ENCODE measurements at regions not wholly inside any gene's neighbourhood (a gene's known extent, or its start where the extent isn't known, plus 50 kb on each side); places are given as distances from the start of the nearest gene placed in this dataset.

- Histone ChIP-seq H3K4me3 (ENCODE audit: low read length in 3 of 3) (no peak overlapping the region), H3K36me3 (ENCODE audit: control insufficient read depth in 3 of 3, insufficient read depth in 3 of 3, low read length in 3 of 3) (no peaks in the 10 kb centered on the region), H3K27ac (ENCODE audit: low read depth, low read length) (no peak overlapping the region), H3K9ac (ENCODE audit: low read depth in 1 of 3, low read length in 3 of 3) (no peak overlapping the region), H3K4me1 (ENCODE audit: control insufficient read depth in 3 of 3, insufficient read depth in 3 of 3, low read length in 3 of 3) (peaks cover 0 to 4% (median 0%) of the 10 kb centered on the region in 3 donors), H3K9me3 (ENCODE audit: control insufficient read depth in 3 of 3, low read length in 3 of 3) (no peaks in the 10 kb centered on the region), H3K27me3 (ENCODE audit: control insufficient read depth in 3 of 3, insufficient read depth in 3 of 3, low read length in 3 of 3) (peaks cover 0 to 2% (median 0%) of the 10 kb centered on the region in 3 donors)
Measured at GRCh38 chr1:14517841-14518180, 80.7 kb upstream of the KAZN start.

DNA sequence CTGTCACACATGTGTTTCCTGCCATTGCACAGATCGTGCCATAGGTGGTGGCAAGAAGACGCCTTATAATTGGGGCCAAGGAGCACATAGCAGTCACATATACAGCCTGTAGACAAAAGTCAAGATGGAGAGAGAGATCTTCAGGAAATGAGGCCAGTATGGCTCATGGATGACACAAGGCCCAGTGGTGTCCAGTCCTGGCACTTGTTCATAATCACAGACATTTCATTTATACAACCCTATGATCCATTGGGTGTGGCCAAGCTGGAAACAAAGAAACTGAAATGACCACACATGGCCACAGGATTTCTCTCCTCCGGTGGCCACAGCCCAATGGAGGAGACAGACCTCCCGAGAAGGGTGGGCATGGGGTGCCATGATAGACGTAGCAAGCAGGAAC lies 78.5 kb upstream of the KAZN start:
- Histone ChIP-seq H3K27me3 (ENCODE audit: control insufficient read depth in 3 of 3, insufficient read depth in 3 of 3, low read length in 3 of 3) (no peaks in the 10 kb centered on the region), H3K4me3 (ENCODE audit: low read length in 3 of 3) (no peak overlapping the region), H3K27ac (ENCODE audit: low read depth, low read length) (no peak overlapping the region), H3K9me3 (ENCODE audit: control insufficient read depth in 3 of 3, low read length in 3 of 3) (peaks cover 0 to 2% (median 0%) of the 10 kb centered on the region in 3 donors), H3K9ac (ENCODE audit: low read depth in 1 of 3, low read length in 3 of 3) (no peak overlapping the region), H3K4me1 (ENCODE audit: control insufficient read depth in 3 of 3, insufficient read depth in 3 of 3, low read length in 3 of 3) (peaks cover 0 to 4% (median 0%) of the 10 kb centered on the region in 3 donors), H3K36me3 (ENCODE audit: control insufficient read depth in 3 of 3, insufficient read depth in 3 of 3, low read length in 3 of 3) (no peaks in the 10 kb centered on the region)

DNA sequence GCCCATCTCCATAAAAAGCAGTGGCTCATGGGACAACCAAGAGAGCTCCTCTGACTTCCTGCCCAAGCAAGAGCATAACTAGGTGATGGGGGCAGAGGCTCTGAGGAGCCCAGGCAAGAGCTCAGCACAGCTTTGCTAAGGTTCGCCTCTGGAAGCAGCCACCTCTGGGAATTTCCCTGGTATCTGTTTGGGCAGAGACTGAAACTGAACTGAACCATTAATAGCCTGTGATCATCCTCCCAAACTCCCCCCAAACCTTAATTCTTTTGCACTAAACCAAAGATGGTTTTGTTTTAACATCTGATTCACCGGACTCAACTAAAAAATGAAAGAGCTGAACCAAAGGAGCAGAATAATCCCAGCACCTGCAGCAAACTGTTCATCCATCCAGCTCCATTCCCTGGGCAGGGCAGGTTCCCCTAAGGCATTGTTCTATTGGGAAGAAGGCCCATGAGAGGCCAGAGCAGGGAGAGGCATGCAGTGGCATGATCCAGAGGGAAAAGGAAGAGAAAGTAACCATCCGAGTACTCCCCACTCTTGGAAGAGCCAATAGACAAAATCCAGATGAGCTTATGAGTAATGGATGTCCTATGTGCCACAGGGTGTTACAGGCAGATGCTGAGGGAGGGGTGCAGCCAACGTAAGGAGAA lies 77.8 kb upstream of the KAZN start:
- no peaks in the 10 kb centered on the region for H3K36me3 ChIP-seq (ENCODE audit: control insufficient read depth in 3 of 3, insufficient read depth in 3 of 3, low read length in 3 of 3)
- no peaks in the 10 kb centered on the region for H3K27me3 ChIP-seq (ENCODE audit: control insufficient read depth in 3 of 3, insufficient read depth in 3 of 3, low read length in 3 of 3)
- H3K4me3 ChIP-seq (ENCODE audit: low read length in 3 of 3), result no peak overlapping the region
- no peak overlapping the region for H3K9ac ChIP-seq (ENCODE audit: low read depth in 1 of 3, low read length in 3 of 3)
- H3K9me3 ChIP-seq (ENCODE audit: control insufficient read depth in 3 of 3, low read length in 3 of 3), result peaks cover 0 to 3% (median 0%) of the 10 kb centered on the region in 3 donors
- H3K4me1 ChIP-seq (ENCODE audit: control insufficient read depth in 3 of 3, insufficient read depth in 3 of 3, low read length in 3 of 3), result peaks cover 0 to 4% (median 0%) of the 10 kb centered on the region in 3 donors
- H3K27ac ChIP-seq (ENCODE audit: low read depth, low read length), result no peak overlapping the region

DNA sequence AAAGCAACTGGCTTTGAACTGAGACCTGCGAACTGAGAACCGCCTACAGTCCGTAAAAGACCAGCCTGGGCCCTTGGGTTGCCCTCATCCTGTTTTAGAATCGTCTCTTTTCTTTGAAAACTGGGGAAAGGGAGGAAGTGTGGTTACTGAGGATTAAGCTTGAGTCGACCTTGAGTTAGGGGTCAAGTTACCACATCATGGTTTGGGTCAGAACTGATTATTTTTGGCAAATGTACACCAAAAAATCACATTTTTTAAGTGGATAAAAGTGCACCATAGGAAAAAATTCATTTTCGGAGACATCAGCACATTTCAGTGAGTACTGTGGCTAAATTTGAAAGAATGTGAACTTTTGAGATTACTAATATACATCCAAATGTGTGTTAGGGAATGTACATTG lies 76.9 kb upstream of the KAZN start:
- Histone ChIP-seq H3K9me3 (ENCODE audit: control insufficient read depth in 3 of 3, low read length in 3 of 3) (peaks cover 0 to 3% (median 0%) of the 10 kb centered on the region in 3 donors), H3K36me3 (ENCODE audit: control insufficient read depth in 3 of 3, insufficient read depth in 3 of 3, low read length in 3 of 3) (no peaks in the 10 kb centered on the region), H3K9ac (ENCODE audit: low read depth in 1 of 3, low read length in 3 of 3) (no peak overlapping the region), H3K27ac (ENCODE audit: low read depth, low read length) (peak overlapping the region; percentile 51), H3K4me1 (ENCODE audit: control insufficient read depth in 3 of 3, insufficient read depth in 3 of 3, low read length in 3 of 3) (peaks cover 0 to 4% (median 0%) of the 10 kb centered on the region in 3 donors), H3K27me3 (ENCODE audit: control insufficient read depth in 3 of 3, insufficient read depth in 3 of 3, low read length in 3 of 3) (no peaks in the 10 kb centered on the region), H3K4me3 (ENCODE audit: low read length in 3 of 3) (no peak overlapping the region)

GRCh38 chr1:14522077-14522925 lies 76.2 kb upstream of the KAZN start:
- no peak overlapping the region for H3K4me3 ChIP-seq (ENCODE audit: low read length in 3 of 3)
- peaks cover 0 to 3% (median 0%) of the 10 kb centered on the region in 3 donors for H3K9me3 ChIP-seq (ENCODE audit: control insufficient read depth in 3 of 3, low read length in 3 of 3)
- no peaks in the 10 kb centered on the region for H3K36me3 ChIP-seq (ENCODE audit: control insufficient read depth in 3 of 3, insufficient read depth in 3 of 3, low read length in 3 of 3)
- no peak overlapping the region for H3K9ac ChIP-seq (ENCODE audit: low read depth in 1 of 3, low read length in 3 of 3)
- H3K4me1 ChIP-seq (ENCODE audit: control insufficient read depth in 3 of 3, insufficient read depth in 3 of 3, low read length in 3 of 3), result peaks cover 0 to 4% (median 0%) of the 10 kb centered on the region in 3 donors
- peak overlapping the region; percentile 57 for H3K27ac ChIP-seq (ENCODE audit: low read depth, low read length)
- no peaks in the 10 kb centered on the region for H3K27me3 ChIP-seq (ENCODE audit: control insufficient read depth in 3 of 3, insufficient read depth in 3 of 3, low read length in 3 of 3)

DNA sequence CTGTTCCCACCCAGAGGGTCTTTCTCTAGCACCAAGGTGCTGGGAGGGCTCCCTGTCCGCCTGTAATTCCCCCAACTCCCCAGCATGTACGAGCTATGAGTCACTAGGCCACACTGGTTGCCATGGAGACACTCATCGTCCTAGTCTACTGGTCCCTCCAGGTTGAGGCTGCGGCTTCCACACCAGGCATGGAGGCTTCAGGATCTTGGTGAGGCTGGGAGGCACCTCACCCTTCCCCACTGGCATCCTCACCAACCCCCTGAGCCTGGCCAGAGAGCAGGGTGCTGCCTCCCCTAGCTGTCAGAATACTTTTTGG lies 75.6 kb upstream of the KAZN start:
- Histone ChIP-seq H3K27me3 (ENCODE audit: control insufficient read depth in 3 of 3, insufficient read depth in 3 of 3, low read length in 3 of 3) (no peaks in the 10 kb centered on the region), H3K9ac (ENCODE audit: low read depth in 1 of 3, low read length in 3 of 3) (no peak overlapping the region), H3K4me3 (ENCODE audit: low read length in 3 of 3) (no peak overlapping the region), H3K36me3 (ENCODE audit: control insufficient read depth in 3 of 3, insufficient read depth in 3 of 3, low read length in 3 of 3) (no peaks in the 10 kb centered on the region), H3K27ac (ENCODE audit: low read depth, low read length) (peak overlapping the region; percentile 57), H3K9me3 (ENCODE audit: control insufficient read depth in 3 of 3, low read length in 3 of 3) (peaks cover 0 to 3% (median 0%) of the 10 kb centered on the region in 3 donors), H3K4me1 (ENCODE audit: control insufficient read depth in 3 of 3, insufficient read depth in 3 of 3, low read length in 3 of 3) (peaks cover 0 to 4% (median 0%) of the 10 kb centered on the region in 3 donors)

- Histone ChIP-seq H3K27ac (ENCODE audit: low read depth, low read length) (no peak overlapping the region), H3K36me3 (ENCODE audit: control insufficient read depth in 3 of 3, insufficient read depth in 3 of 3, low read length in 3 of 3) (no peaks in the 10 kb centered on the region), H3K4me3 (ENCODE audit: low read length in 3 of 3) (no peak overlapping the region), H3K9ac (ENCODE audit: low read depth in 1 of 3, low read length in 3 of 3) (no peak overlapping the region), H3K9me3 (ENCODE audit: control insufficient read depth in 3 of 3, low read length in 3 of 3) (peaks cover 0 to 3% (median 0%) of the 10 kb centered on the region in 3 donors), H3K27me3 (ENCODE audit: control insufficient read depth in 3 of 3, insufficient read depth in 3 of 3, low read length in 3 of 3) (no peaks in the 10 kb centered on the region), H3K4me1 (ENCODE audit: control insufficient read depth in 3 of 3, insufficient read depth in 3 of 3, low read length in 3 of 3) (peaks cover 0 to 4% (median 0%) of the 10 kb centered on the region in 3 donors)
Measured at GRCh38 chr1:14524826-14525636, 73.5 kb upstream of the KAZN start.

- no peak overlapping the region for H3K9ac ChIP-seq (ENCODE audit: low read depth in 1 of 3, low read length in 3 of 3)
- H3K4me1 ChIP-seq (ENCODE audit: control insufficient read depth in 3 of 3, insufficient read depth in 3 of 3, low read length in 3 of 3), result no peaks in the 10 kb centered on the region
- no peaks in the 10 kb centered on the region for H3K36me3 ChIP-seq (ENCODE audit: control insufficient read depth in 3 of 3, insufficient read depth in 3 of 3, low read length in 3 of 3)
- H3K27me3 ChIP-seq (ENCODE audit: control insufficient read depth in 3 of 3, insufficient read depth in 3 of 3, low read length in 3 of 3), result no peaks in the 10 kb centered on the region
- no peak overlapping the region for H3K27ac ChIP-seq (ENCODE audit: low read depth, low read length)
- peaks cover 0 to 3% (median 0%) of the 10 kb centered on the region in 3 donors for H3K9me3 ChIP-seq (ENCODE audit: control insufficient read depth in 3 of 3, low read length in 3 of 3)
- H3K4me3 ChIP-seq (ENCODE audit: low read length in 3 of 3), result no peak overlapping the region
Measured at GRCh38 chr1:14529475-14529874, 69.0 kb upstream of the KAZN start.

- no peaks in the 10 kb centered on the region for H3K4me1 ChIP-seq (ENCODE audit: control insufficient read depth in 3 of 3, insufficient read depth in 3 of 3, low read length in 3 of 3)
- H3K27ac ChIP-seq (ENCODE audit: low read depth, low read length), result no peak overlapping the region
- no peaks in the 10 kb centered on the region for H3K27me3 ChIP-seq (ENCODE audit: control insufficient read depth in 3 of 3, insufficient read depth in 3 of 3, low read length in 3 of 3)
- H3K4me3 ChIP-seq (ENCODE audit: low read length in 3 of 3), result no peak overlapping the region
- no peaks in the 10 kb centered on the region for H3K36me3 ChIP-seq (ENCODE audit: control insufficient read depth in 3 of 3, insufficient read depth in 3 of 3, low read length in 3 of 3)
- no peaks in the 10 kb centered on the region for H3K9me3 ChIP-seq (ENCODE audit: control insufficient read depth in 3 of 3, low read length in 3 of 3)
- no peak overlapping the region for H3K9ac ChIP-seq (ENCODE audit: low read depth in 1 of 3, low read length in 3 of 3)
Measured at GRCh38 chr1:14531519-14531918, 67.0 kb upstream of the KAZN start.

Data from skeletal muscle tissue (tissue), 3 donors.